DND-41 (cell line): ENCODE measurements at regions not wholly inside any gene's neighbourhood (a gene's known extent, or its start where the extent isn't known, plus 50 kb on each side); places are given as distances from the start of the nearest gene placed in this dataset.

Source experiments
- EZH2 ChIP-seq: IDR thresholded peaks from 3 replicates; pipeline ENCODE4 v1.6.1; 2012; ENCODE audit warnings: borderline replicate concordance, low read depth, mild to moderate bottlenecking, moderate library complexity, low read length, inconsistent platforms; ENCODE audit not compliant: severe bottlenecking
- TF ChIP-seq, protein P1 (sequence below): IDR thresholded peaks from 2 replicates; pipeline ENCODE4 v1.5.1; 2012; ENCODE audit warnings: borderline replicate concordance, low read length, moderate library complexity, mild to moderate bottlenecking; ENCODE audit not compliant: poor library complexity, severe bottlenecking; ENCODE audit errors: extremely low read depth

DNA sequence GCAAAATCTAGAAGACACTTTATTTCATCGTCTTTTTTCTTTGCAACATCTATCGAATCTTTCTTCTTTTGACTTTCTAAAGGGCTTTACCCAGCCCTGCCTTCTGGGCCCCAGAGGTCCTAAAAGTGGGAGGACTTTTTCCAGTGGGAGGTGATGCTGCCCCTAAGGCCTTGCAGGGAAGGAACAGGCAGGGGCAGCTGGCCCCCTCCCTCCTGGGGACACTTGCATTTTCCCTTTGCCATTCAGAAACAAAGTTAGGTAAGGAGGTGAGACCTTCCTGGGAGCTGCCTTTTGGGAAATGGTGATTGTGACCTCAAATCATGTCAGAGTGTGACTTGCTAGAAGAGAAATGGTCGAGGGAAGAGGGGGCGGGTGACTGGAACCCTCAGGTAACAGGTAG is 132.7 kb downstream of the GLI2 start:
- TF ChIP-seq, protein P1, sequence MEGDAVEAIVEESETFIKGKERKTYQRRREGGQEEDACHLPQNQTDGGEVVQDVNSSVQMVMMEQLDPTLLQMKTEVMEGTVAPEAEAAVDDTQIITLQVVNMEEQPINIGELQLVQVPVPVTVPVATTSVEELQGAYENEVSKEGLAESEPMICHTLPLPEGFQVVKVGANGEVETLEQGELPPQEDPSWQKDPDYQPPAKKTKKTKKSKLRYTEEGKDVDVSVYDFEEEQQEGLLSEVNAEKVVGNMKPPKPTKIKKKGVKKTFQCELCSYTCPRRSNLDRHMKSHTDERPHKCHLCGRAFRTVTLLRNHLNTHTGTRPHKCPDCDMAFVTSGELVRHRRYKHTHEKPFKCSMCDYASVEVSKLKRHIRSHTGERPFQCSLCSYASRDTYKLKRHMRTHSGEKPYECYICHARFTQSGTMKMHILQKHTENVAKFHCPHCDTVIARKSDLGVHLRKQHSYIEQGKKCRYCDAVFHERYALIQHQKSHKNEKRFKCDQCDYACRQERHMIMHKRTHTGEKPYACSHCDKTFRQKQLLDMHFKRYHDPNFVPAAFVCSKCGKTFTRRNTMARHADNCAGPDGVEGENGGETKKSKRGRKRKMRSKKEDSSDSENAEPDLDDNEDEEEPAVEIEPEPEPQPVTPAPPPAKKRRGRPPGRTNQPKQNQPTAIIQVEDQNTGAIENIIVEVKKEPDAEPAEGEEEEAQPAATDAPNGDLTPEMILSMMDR, result no peak
- TF ChIP-seq EZH2, result no peak
